HG03520 (cell line): ENCODE measurements at regions not wholly inside any gene's neighbourhood (a gene's known extent, or its start where the extent isn't known, plus 50 kb on each side); places are given as distances from the start of the nearest gene placed in this dataset.
"Not testable (repeated sequence)": the region's sequence is repeated elsewhere in the genome, so short reads cannot be mapped to it uniquely, and the experiment has no call there.

ENCODE experiments used
- ATAC-seq: cut with Tn5 transposase; IDR thresholded peaks from one replicate; pipeline ENCODE4 v1.9.1; 2021; ENCODE audit warnings: mild to moderate bottlenecking, moderate library complexity; ENCODE audit not compliant: unreplicated experiment

GRCh38 chr1:233722212-233722979 lies 108.5 kb downstream of the KCNK1 start:
- no peak for ATAC-seq

GRCh38 chr1:233723387-233723786 lies 109.5 kb downstream of the KCNK1 start:
- no peak for ATAC-seq

DNA sequence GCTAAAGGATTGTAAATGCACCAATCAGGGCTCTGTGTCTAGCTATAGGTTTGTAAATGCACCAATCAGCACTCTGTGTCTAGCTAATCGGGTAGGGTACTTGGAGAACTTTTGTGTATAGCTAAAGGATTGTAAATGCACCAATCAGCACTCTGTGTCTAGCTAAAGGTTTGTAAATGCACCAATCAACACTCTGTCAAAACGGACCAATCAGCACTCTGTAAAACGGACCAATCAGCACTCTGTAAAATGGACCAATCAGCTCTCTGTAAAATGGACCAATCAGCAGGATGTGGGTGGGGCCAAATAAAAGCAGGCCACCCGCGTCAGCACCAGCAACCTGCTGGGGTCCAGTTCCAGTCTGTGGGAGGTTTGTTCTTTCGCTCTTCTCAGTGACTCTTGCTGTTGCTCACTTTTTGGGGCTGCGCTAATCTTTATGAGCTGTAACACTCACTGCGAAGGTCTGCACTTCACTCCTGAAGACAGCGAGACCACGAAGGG lies 110.3 kb downstream of the KCNK1 start:
- ATAC-seq: not testable (repeated sequence)

DNA sequence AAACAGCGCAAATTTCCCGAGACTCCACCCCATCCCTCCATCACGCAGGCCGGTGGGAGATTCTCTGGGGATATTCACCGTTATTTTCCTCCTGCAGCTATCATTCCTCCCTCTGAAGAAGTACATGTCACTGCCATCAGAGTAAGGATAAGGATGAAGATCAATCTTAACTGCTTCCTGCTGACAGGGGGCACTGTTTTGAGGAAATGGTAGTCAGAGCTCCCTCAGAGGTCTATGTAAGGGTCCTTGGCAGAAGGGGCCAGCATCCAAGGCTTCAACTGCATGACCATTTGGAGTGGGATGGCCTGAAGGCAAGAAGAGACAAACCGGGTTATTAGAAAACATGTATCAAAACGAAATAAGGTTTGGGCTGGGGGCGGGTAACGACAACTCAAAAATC lies 111.5 kb downstream of the KCNK1 start:
- ATAC-seq: no peak

- ATAC-seq: no peak
Measured at GRCh38 chr1:233728721-233729120, 114.8 kb downstream of the KCNK1 start.

DNA sequence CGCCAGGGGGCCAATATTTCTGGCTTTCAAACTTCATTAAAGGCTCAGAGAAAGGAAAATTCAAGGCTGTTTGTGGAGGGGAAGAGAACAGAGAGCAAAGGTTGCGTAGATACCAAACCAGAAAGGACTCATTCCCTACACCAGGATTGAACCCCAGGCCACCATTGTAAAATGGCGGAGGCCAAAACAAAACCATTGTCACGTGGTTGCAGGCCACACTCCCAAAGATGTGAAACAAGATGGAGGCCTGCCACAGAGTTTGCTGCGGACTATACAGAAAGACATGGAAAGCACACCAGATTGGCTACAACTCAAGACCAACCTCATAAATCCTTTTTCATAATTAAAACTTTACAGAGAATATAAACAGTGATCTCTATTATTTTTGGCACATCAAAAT lies 116.5 kb downstream of the KCNK1 start:
- ATAC-seq: no peak

GRCh38 chr1:233730809-233731208 lies 116.9 kb downstream of the KCNK1 start:
- no peak for ATAC-seq

DNA sequence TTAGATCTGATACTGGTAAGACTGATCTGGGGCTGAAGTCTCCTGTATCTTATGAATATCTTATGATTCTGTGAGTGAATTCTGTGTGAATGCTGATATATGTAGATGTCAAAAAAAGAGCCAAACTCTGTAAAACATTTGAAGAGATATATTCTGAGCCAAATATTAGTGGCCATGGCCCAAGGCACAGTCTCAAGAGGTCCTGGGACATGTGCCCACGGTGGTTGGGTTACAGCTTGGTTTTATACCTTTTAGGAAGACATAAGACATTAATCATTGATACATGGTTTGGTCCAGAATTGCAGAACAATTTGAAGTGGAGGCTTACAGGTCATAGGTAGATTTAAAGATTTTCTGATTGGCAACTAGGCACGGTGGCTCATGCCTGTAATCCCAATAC lies 118.3 kb downstream of the KCNK1 start:
- ATAC-seq: no peak

GRCh38 chr1:233734456-233734855 lies 120.5 kb downstream of the KCNK1 start:
- ATAC-seq: no peak

DNA sequence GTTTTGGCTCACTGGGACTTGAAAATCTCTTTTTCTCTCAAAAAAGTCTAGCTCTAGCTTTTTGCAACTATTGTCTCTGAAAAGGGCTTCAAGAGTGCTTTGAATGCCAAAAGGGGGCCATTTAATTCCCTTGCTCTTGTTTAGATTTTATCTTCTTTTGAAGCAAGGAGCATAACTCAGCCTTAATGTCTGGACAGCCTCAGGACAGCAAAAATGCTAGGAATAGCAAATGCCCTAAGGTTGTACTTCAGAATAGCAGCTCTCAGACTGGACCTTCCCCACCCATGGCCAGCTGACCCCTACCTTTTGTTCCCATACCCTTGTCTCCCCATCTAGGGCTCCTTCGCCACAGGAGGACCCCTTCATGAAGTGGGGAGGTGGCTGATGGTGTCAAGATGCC lies 121.4 kb downstream of the KCNK1 start:
- no peak for ATAC-seq

- no peak for ATAC-seq
Measured at GRCh38 chr1:233735847-233736246, 121.9 kb downstream of the KCNK1 start.

DNA sequence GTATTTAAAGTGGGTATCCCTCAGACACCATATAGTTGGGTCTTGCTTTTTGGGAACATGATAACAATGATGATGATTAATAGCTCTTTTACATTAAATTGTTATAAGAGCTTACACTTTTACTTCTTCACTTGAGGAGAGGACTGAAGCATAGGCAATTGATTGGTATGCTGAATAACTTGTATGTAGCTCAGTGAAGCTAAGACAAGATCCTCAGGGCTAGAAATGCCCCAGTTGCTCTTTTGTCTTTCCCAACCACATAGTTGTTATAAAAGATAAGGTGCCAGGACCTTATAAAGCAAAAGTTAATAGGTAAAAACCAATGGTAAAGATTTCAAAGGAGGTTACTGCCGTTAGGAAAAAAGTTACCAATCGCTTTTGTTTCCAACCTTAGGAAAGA lies 123.4 kb downstream of the KCNK1 start:
- ATAC-seq: no peak

DNA sequence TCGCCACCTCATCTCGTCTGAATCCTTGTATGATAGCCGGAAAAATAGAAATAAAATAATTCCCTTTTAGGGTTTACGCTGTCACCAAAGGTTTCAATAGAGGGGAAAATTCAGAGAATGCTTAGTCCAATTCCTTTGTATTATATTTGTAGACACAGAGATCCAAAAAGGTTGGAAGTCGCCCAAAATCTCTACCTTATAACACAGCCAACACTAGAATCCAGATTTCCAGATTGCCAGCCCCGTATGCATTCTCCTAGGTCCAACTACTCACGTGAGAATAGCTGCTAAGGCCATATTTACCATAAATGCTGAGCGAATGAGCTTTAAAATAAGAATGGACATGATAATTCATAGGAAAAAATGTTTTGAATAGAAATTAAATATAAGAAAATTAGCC lies 124.5 kb downstream of the KCNK1 start:
- ATAC-seq: no peak

DNA sequence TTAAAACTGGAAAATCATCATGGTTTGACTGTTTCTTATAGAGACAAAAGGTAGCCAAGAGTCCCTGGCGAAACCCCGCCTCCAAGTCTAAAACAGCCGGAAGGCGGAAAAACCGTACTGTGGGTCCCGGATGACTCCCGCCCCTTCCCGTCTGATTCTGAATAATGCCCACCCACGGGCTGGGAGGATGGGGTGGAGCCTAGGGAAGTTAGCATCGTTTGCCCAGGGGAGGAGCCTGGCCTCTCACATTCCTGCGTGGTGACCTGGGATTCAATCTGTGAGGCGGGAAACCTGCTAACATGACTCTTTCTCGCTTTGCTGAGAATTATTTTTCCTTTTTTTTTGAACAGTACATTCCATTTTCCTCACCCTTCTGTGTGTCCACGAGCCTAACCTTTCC lies 124.9 kb downstream of the KCNK1 start:
- ATAC-seq: no peak

DNA sequence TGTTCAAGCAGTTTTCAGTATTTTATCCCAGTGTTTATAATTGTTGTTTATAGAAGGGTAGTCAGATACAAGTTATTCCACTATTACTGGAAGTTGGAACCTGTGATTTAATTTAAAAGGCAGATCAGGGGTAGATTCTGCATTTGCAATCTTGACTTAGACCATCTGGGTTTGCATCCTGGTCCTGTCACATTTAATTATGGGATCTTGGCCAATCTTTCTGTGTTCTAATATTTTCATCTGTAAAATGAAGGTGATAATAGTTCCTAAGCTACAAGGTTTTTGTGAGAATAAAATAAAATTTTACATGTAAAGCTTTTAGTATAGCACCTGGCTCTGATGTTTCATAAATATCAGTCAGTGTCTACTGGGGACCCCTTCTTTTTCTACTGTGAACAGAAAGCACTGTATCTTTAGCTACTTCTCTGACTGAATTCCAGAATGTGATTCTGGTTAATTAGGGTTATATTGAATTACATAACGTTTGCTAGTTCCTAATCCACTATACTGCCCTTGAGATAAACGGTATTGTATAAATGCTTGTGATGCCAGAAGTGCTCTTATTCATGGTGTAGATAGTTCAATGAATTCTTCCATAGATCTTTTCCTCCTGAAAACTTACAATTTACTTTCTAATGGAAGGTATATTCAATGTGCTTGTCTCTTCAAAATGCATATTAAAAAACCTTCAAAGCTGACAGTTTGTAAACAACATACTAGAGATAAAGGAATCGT lies 131.0 kb downstream of the KCNK1 start:
- ATAC-seq: no peak

GRCh38 chr1:233750139-233750538 lies 136.2 kb downstream of the KCNK1 start:
- no peak for ATAC-seq

DNA sequence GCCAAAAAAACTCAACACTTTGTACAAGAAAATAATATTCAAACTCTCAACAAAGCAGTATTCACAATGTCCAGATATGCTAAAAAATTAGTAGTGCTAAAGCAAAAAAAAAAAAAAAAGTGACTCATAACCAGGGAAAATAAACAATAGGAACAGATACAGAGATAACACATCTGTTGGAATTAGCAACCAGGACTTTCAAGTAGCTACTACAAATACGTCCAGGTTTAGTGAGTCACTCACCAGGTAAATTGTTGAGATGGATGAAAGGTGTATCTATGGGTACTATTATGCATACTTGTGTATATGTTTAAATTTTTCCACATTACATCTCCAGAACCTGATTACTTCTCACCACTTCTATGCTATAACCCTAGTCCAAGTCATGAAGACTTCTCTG lies 144.8 kb upstream of the SLC35F3 start:
- ATAC-seq: no peak

DNA sequence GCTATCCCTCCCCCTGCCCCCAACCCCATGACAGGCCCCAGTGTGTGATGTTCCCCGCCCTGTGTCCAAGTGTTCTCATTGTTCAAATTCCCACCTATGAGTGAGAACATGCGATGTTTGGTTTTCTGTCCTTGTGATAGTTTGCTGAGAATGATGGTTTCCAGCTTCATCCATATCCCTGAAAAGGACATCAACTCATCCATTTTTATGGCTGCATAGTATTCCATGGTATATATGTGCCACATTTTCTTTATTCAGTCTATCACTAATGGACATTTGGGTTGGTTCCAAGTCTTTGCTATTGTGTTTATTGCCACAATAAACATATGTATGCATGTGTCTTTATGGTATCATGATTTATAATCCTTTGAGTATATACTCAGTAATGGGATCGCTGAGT lies 140.2 kb upstream of the SLC35F3 start:
- ATAC-seq: not testable (repeated sequence)

GRCh38 chr1:233777566-233777965 lies 126.9 kb upstream of the SLC35F3 start:
- ATAC-seq: no peak

- ATAC-seq: no peak
Measured at GRCh38 chr1:233780049-233780448, 124.4 kb upstream of the SLC35F3 start.

DNA sequence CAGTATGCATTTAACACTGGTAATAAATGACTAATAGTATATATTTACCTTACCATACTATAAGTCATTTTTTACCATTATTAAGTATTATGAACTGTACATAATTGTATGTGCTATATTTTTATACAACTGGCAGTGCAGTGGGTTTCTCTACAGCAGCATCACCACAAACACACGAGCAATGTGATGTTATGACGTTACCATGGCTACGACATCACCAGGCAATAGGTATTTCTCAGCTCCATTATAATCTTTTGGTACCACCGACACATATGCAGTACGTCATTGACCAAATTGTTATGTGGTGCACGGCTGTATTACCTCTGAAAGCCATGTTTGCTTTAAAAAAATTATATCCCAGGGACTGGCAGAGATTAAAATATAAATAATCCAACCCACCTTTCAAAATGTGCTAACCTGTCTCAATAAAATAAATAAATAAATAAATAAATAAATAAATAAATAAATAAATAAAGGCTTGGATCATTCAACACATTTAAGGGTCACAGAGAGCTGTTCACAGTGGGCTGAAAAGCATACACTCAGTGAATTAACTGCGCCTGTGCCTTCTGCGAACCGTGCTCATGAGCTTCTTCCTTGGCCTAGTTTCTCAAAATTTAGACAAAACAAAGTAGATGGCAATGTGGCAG lies 121.4 kb upstream of the SLC35F3 start:
- ATAC-seq: no peak

- no peak for ATAC-seq
Measured at GRCh38 chr1:233787599-233787998, 116.9 kb upstream of the SLC35F3 start.
